Ecto neural progenitor cell (in vitro differentiated cells): ENCODE measurements at regions not wholly inside any gene's neighbourhood (a gene's known extent, or its start where the extent isn't known, plus 50 kb on each side); places are given as distances from the start of the nearest gene placed in this dataset.

ENCODE experiments used
- DNase-seq: peaks from one replicate; pipeline ENCODE4 v3.0.0-alpha.2; 2018; ENCODE audit warnings: low spot score

GRCh38 chr4:54359919-54360650, 131.0 kb downstream of the PDGFRA start:
- no peak for DNase-seq

GRCh38 chr4:54363037-54363436, 133.9 kb downstream of the PDGFRA start:
- no peak for DNase-seq

- no peak for DNase-seq
Observed at GRCh38 chr4:54365691-54366090, 136.6 kb downstream of the PDGFRA start.

DNA sequence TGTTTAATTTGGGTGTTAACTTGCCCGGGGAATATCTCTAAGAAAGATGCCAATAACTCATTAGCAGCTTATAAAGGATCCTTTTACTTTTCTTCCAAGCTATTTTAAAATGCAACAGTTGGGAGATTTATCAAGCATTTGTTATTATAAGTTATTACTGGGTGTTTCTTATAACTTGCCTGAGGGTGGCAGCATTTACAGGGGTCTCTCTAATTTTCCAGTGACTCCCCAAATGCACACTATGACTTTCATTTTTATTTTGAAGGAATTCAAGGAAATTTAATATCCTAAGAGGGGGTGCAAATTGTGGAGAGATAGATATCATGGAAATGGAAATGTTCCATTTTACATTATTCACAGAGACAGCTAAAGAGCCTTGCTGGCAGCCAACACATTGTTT, 138.0 kb downstream of the PDGFRA start:
- DNase-seq = no peak

GRCh38 chr4:54368281-54369265, 139.5 kb downstream of the PDGFRA start:
- DNase-seq = no peak

DNA sequence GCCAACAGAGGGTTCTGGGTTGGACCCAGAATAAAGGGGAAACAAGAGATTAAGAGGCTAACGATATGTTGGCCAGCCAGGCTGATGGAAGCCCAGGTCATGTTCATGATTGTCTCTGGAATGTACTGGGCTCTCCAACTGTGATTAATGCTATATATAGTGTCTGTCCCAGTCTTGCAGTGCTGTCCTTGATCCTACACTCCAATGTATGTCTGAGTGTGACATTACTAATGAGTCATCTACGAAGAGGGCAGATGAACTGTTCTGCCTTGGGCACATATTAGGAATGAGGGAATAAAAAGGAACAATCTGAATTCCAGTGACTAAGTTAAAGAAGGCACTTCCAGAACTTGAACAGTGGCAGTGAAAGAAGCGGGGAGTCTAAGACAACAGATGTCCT, 142.1 kb downstream of the PDGFRA start:
- no peak for DNase-seq

DNA sequence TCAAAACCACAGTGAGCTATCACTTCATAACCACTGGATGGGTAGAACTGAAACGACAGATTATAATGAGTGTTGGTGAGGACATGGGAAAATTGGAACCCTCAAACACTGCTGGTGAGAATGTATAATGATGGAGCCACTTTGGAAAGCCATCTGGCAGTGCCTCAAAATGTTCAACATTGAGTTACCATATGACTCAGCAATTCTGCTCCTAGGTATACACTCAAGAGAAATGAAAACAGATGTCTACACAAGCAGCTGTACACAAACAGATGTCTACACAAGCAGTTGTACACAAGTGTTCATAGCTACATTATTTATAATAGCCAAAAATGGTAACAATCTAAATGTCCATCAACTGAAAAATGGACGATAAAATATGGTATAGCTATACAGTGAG, 143.9 kb downstream of the PDGFRA start:
- DNase-seq = no peak

DNA sequence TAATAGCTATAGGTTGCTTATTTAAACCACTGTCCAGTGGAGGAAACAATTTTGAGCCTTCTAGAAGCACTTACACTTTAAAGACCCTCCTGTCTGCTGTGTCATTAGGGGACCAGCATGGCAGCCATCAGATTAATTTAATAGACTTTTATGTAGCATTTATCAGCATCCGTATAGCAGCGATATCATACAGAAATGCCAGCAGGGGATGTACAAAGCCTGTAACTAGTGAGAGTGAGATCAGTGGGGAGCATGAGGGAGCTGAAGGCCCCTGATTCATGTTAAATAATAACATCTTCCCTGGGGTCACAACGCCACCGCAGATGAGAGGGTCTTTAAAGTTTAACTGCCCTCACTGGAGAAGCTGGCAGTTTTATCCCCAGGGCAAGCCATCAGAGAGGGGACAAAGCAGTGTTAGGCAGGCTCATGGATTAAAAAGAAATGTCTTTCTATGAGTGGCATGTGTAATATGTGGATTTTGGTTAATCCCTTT, 144.7 kb downstream of the PDGFRA start:
- DNase-seq = no peak

DNA sequence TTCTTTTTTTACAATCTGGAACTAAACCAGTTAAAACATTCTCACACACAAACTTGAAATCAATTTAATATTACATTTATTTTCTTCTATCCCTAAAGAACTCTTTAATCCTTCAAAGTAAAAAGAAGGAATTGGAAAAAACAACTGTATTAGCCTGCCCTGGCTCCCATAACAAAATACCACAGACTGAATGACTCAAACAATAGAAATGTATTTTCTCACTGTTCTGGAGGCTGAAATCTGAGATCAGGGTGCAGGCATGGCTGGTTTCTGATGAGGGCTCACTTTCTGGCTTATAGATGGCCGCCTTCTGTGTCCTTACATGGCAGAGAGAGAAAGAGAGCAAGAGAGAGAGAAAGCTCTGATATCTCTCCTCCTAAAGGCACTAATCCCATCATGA, 149.4 kb downstream of the PDGFRA start:
- no peak for DNase-seq

GRCh38 chr4:54384152-54384551, 155.1 kb downstream of the PDGFRA start:
- DNase-seq = no peak

- DNase-seq = no peak
Observed at GRCh38 chr4:54384563-54384962, 155.5 kb downstream of the PDGFRA start.

GRCh38 chr4:54386042-54386669, 157.1 kb downstream of the PDGFRA start:
- DNase-seq = no peak

DNA sequence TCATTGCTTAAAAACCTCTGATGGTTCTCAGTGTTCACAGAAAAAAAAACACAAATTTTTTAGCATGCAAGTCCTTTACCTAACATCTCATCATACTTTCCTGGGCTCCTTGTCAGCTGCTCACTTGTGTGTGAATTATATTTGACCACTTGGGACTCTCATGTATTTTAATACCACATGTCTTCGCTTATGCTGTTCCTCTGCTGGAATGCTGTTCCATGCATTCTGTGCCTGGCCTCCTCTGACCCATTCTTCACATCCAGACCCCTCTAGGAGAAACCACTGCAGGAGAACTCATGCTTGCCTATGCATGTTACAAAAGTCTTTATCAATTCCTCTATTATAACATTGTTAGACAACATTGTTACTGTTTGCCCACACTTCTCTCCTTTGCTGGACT, 157.6 kb downstream of the PDGFRA start:
- DNase-seq = no peak

GRCh38 chr4:54390670-54391069, 161.6 kb downstream of the PDGFRA start:
- DNase-seq = no peak

- no peak for DNase-seq
Observed at GRCh38 chr4:54391104-54391503, 162.0 kb downstream of the PDGFRA start.

GRCh38 chr4:54392479-54392878, 163.4 kb downstream of the PDGFRA start:
- no peak for DNase-seq

GRCh38 chr4:54393243-54393642, 164.2 kb downstream of the PDGFRA start:
- no peak for DNase-seq

GRCh38 chr4:54395013-54395527, 166.0 kb downstream of the PDGFRA start:
- no peak for DNase-seq

GRCh38 chr4:54400188-54400587, 171.1 kb downstream of the PDGFRA start:
- DNase-seq = no peak

DNA sequence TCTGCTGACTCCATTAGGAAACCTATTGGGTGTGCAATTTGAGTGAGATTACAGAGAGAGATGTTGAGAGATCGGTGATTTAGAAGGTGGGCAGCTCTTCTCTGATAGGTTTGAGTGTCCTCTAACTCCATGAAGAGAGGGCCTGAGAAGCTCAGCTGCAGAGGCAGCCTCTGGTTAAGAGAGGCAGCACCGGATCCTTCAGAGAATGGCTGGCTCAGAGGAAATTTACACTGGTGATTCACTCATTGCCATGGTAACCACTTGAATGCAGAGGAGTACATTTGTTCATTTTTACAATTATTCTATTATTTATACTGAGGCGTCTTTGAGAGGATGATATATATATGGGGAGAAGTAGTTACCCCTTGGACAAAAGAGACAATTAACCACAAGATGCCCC, 171.7 kb downstream of the PDGFRA start:
- no peak for DNase-seq

- no peak for DNase-seq
Observed at GRCh38 chr4:54402880-54403480, 173.9 kb downstream of the PDGFRA start.
